Activated CD8-positive, alpha-beta memory T cell treated with anti-CD3 and anti-CD28 coated beads for 4 hours (primary cell): ENCODE measurements at regions not wholly inside any gene's neighbourhood (a gene's known extent, or its start where the extent isn't known, plus 50 kb on each side); places are given as distances from the start of the nearest gene placed in this dataset.

Source experiments
- DNase-seq, 2 donors: peaks; one replicate each; pipeline ENCODE4 v3.0.0-alpha.2; 2020; ENCODE audit warnings: low read depth in 2 of 2

GRCh38 chr3:43950775-43951174, 260.0 kb downstream of the ABHD5 start:
- no peak for DNase-seq

GRCh38 chr3:43951813-43952212, 261.1 kb downstream of the ABHD5 start:
- DNase-seq, result no peak

GRCh38 chr3:43953380-43953779, 262.6 kb downstream of the ABHD5 start:
- DNase-seq, result no peak

GRCh38 chr3:43953814-43954692, 263.3 kb downstream of the ABHD5 start:
- DNase-seq, result no peak

GRCh38 chr3:43956945-43957344, 266.2 kb downstream of the ABHD5 start:
- no peak for DNase-seq

- DNase-seq, result no peak
Observed at GRCh38 chr3:43957553-43957952, 266.8 kb downstream of the ABHD5 start.

GRCh38 chr3:43958005-43958770, 267.4 kb downstream of the ABHD5 start:
- DNase-seq, result no peak

- no peak for DNase-seq
Observed at GRCh38 chr3:43958973-43959372, 268.2 kb downstream of the ABHD5 start.

GRCh38 chr3:43959498-43960447, 269.0 kb downstream of the ABHD5 start:
- no peak for DNase-seq

- no peak for DNase-seq
Observed at GRCh38 chr3:43960448-43960840, 269.7 kb downstream of the ABHD5 start.

- no peak for DNase-seq
Observed at GRCh38 chr3:43962043-43962442, 271.3 kb downstream of the ABHD5 start.

GRCh38 chr3:43963208-43963607, 272.5 kb downstream of the ABHD5 start:
- no peak for DNase-seq

- DNase-seq, result no peak
Observed at GRCh38 chr3:43964640-43965039, 273.9 kb downstream of the ABHD5 start.

- DNase-seq, result no peak
Observed at GRCh38 chr3:43965656-43966055, 274.9 kb downstream of the ABHD5 start.

GRCh38 chr3:43966126-43966525, 275.4 kb downstream of the ABHD5 start:
- DNase-seq, result no peak

- DNase-seq, result no peak
Observed at GRCh38 chr3:43966530-43966929, 275.2 kb upstream of the TOPAZ1 start.

- no peak for DNase-seq
Observed at GRCh38 chr3:43968465-43968864, 273.2 kb upstream of the TOPAZ1 start.

GRCh38 chr3:43969944-43970343, 271.7 kb upstream of the TOPAZ1 start:
- DNase-seq, result no peak

- no peak for DNase-seq
Observed at GRCh38 chr3:43970351-43970750, 271.3 kb upstream of the TOPAZ1 start.

- DNase-seq, result no peak
Observed at GRCh38 chr3:43970920-43971319, 270.8 kb upstream of the TOPAZ1 start.

- no peak for DNase-seq
Observed at GRCh38 chr3:43971486-43971885, 270.2 kb upstream of the TOPAZ1 start.

- no peak for DNase-seq
Observed at GRCh38 chr3:43978708-43979107, 263.0 kb upstream of the TOPAZ1 start.
